ENCODE measurements at regions not wholly inside any gene's neighbourhood (a gene's known extent, or its start where the extent isn't known, plus 50 kb on each side); places are given as distances from the start of the nearest gene placed in this dataset.

- no peaks in the 10 kb centered on the region for H3K27me3 ChIP-seq (ENCODE audit: control insufficient read depth, insufficient read depth, low read length)
- TF ChIP-seq CTCF (IDR thresholded peaks at IDR 0.05; ENCODE audit: insufficient read depth, low read length, poor library complexity, severe bottlenecking): no peak
- no peaks in the 10 kb centered on the region for H3K36me3 ChIP-seq (ENCODE audit: control insufficient read depth, insufficient read depth, low read length)
- H3K4me3 ChIP-seq (ENCODE audit: low read depth, low read length): no peak overlapping the region
- DNase-seq (ENCODE audit: low read depth): no peak
Observed at GRCh38 chr2:2932189-2932588, 445.4 kb downstream of the EIPR1 start.

DNA sequence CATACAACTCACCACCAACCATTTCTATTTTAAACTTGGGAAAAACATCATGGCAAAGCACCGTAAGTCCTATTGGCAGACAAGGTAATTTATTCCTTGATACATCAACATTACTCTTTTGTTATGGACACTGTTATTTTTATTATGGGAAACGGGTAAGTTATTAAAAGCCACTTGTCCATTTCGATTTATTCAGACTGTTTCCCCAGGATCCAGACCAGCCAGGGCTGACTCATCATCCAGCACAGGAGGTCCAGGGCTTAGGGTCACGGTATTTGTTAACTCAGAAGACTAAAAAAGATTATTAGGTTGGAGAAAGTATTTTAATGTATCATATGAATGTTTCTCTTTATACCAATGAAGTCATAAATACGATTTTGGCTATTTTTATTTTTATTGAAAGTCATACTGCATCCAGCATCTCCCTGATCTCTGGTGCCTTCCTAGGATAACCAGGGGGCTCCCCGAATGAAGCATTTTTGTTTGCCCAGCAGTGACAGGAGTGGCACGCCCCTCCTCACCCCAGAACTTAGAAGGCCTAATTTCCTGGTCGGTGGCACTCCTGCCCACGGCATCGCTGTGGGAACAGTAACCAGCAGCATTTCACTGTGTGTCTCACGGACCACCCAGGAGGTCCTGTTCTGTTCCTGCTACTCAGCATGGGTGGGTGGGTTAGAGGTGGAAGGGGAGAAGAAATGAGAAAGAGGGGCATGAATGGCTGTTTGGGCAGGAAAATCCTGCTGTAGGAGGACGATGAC is 446.1 kb downstream of the EIPR1 start:
- Histone ChIP-seq H3K27me3 (ENCODE audit: control insufficient read depth, insufficient read depth, low read length) (no peaks in the 10 kb centered on the region), H3K36me3 (ENCODE audit: control insufficient read depth, insufficient read depth, low read length) (no peaks in the 10 kb centered on the region), H3K4me3 (ENCODE audit: low read depth, low read length) (no peak overlapping the region)
- no peak for TF ChIP-seq CTCF (IDR thresholded peaks at IDR 0.05; ENCODE audit: insufficient read depth, low read length, poor library complexity, severe bottlenecking)
- DNase-seq (ENCODE audit: low read depth): no peak

DNA sequence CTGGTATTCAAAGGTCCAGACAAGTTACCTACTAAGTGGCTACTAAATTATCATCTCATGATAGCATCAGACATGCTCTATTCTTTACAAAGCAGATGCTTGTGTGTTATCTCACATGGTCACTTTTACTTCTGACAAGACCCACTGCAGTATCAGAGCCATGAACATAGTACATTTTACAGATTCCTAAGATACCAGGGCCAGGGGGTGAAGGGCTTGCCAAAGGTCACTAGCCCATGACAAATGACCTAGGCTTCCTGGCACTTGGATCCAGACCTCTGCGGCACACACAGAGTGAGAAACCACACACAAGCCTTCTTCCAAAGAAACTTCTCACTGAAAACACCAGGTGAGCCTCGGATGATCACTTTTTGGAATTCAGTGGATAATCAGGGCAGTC is 446.8 kb downstream of the EIPR1 start:
- Histone ChIP-seq H3K27me3 (ENCODE audit: control insufficient read depth, insufficient read depth, low read length) (no peaks in the 10 kb centered on the region), H3K36me3 (ENCODE audit: control insufficient read depth, insufficient read depth, low read length) (no peaks in the 10 kb centered on the region), H3K4me3 (ENCODE audit: low read depth, low read length) (no peak overlapping the region)
- no peak for TF ChIP-seq CTCF (IDR thresholded peaks at IDR 0.05; ENCODE audit: insufficient read depth, low read length, poor library complexity, severe bottlenecking)
- DNase-seq (ENCODE audit: low read depth): no peak

DNA sequence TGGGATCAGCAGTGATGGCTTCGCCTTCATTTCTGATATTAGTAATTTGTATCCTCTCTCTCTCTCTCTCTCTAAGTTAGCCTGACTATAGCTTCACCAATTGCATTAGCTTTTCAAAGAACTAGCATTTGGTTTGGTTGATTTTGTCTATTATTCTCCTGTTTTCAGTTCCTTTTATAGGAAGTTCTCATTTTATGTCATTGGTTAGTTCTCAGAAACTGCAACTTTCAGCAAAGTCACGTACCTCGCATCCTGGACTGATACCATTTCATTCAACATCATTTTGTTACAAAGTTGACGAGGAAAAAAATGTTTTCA is 450.8 kb downstream of the EIPR1 start:
- no peak for TF ChIP-seq CTCF (IDR thresholded peaks at IDR 0.05; ENCODE audit: insufficient read depth, low read length, poor library complexity, severe bottlenecking)
- Histone ChIP-seq H3K4me3 (ENCODE audit: low read depth, low read length) (no peak overlapping the region), H3K36me3 (ENCODE audit: control insufficient read depth, insufficient read depth, low read length) (no peaks in the 10 kb centered on the region), H3K27me3 (ENCODE audit: control insufficient read depth, insufficient read depth, low read length) (no peaks in the 10 kb centered on the region)
- DNase-seq (ENCODE audit: low read depth): no peak

GRCh38 chr2:2926009-2926857 is 451.4 kb downstream of the EIPR1 start:
- no peak for TF ChIP-seq CTCF (IDR thresholded peaks at IDR 0.05; ENCODE audit: insufficient read depth, low read length, poor library complexity, severe bottlenecking)
- Histone ChIP-seq H3K4me3 (ENCODE audit: low read depth, low read length) (no peak overlapping the region), H3K27me3 (ENCODE audit: control insufficient read depth, insufficient read depth, low read length) (no peaks in the 10 kb centered on the region), H3K36me3 (ENCODE audit: control insufficient read depth, insufficient read depth, low read length) (no peaks in the 10 kb centered on the region)
- no peak for DNase-seq (ENCODE audit: low read depth)

Measured in kidney epithelial cell (primary cell).